Suppressor macrophage (primary cell): ENCODE measurements at regions not wholly inside any gene's neighbourhood (a gene's known extent, or its start where the extent isn't known, plus 50 kb on each side); places are given as distances from the start of the nearest gene placed in this dataset.

Experiments
- DNase-seq, 4 experiments: peaks; one replicate each; pipeline ENCODE4 v3.0.0-alpha.2; 2020 to 2022

DNA sequence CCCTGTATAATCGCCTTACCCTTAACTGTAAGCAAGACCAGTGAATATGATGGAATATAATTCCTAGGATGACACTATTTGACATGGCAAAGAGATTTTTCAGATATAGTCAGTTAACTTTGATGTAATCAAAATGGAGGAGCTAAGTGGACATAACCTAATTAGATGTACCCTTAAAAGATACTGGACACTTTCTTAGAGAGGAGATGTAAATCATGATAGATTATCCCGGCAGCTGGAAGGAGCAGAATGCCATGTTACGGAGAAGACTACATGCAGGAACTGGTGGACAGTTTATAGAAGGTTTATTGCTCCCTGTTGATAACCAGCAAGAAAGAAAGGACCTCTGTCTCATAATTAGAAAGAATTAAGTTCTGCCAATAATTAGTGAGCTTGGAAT is 1142.9 kb downstream of the SI start:
- DNase-seq = no peak

DNA sequence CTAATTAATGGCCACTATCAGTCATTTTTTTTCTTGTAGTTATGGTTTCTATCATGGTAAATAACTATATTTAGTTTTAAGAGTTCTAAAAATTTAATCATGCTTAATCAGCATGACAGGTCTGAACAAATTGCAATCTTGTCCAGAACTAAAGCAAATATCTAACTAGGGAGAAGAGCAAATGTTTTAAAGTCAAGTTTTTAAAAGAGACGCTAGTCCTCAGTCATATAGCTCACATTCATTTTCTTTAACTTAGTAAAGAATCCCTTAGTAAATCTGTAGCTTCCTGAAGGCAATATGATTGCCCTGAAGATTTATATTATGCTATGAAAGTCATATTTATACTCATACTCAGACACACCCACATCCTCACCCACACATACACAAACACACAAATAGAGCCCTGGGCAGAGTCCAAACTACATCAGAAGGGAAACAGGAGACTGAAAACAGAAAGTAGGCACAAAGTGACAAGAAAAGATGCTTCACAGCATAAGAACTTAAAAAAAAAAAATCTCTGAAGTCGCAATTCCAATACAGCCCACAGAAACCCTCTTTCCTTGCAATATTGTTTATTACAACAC is 1149.1 kb downstream of the SI start:
- no peak for DNase-seq

DNA sequence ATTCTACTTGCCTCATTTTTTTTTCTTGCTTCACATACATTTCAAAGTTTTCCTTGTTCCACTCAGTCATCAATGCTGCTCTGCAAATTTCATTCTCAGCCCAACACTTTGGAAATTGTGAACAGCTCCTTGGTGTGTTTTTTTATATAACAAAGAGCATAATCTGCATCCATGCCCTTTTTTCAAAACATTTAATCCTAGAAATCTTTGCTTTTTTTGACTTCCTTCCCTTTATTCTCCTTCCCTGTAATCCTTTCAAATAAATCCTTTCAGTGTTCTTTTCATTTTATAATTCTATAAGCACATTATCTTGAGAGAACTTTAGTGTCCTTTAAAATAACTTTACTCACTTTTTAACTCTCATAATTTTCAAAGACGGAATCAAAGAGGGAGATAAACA is 1150.8 kb downstream of the SI start:
- no peak for DNase-seq

DNA sequence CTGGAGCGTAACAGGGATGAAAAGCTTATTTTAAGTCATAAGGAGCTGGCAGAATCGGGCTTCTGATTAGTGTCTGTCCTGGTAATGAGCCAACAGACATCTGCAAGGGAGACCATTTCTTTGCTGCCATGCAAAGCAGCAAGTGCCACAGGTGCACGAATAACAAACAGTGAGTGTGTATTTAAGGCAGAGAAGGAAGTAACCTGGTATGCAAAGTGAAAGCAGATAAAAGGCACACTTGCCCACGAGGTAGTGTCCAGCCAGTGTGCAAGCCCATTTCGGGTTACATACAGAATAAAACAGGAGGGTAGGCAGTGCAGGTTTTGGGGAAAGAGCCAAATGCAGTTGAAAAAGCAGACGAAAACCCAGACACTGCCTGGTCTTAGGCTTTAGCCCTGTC is 1153.7 kb downstream of the SI start:
- DNase-seq = no peak

DNA sequence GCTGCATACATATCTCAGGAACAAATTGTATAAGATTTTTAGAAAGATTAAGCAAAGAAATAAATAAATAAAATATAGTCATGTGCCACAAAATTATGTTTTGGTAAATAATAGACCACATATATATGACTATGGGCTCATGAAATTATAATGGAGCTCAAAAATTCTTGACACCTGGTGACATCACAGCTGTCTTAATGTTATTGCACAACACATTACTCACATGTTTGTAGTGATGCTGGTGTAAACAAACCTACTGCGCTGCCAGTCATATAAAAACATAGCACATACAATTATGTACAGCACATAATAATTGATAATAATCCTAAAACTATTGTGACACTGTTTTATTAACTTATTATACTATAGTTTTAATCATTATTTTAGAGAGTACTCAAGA is 1159.1 kb downstream of the SI start:
- DNase-seq = no peak

DNA sequence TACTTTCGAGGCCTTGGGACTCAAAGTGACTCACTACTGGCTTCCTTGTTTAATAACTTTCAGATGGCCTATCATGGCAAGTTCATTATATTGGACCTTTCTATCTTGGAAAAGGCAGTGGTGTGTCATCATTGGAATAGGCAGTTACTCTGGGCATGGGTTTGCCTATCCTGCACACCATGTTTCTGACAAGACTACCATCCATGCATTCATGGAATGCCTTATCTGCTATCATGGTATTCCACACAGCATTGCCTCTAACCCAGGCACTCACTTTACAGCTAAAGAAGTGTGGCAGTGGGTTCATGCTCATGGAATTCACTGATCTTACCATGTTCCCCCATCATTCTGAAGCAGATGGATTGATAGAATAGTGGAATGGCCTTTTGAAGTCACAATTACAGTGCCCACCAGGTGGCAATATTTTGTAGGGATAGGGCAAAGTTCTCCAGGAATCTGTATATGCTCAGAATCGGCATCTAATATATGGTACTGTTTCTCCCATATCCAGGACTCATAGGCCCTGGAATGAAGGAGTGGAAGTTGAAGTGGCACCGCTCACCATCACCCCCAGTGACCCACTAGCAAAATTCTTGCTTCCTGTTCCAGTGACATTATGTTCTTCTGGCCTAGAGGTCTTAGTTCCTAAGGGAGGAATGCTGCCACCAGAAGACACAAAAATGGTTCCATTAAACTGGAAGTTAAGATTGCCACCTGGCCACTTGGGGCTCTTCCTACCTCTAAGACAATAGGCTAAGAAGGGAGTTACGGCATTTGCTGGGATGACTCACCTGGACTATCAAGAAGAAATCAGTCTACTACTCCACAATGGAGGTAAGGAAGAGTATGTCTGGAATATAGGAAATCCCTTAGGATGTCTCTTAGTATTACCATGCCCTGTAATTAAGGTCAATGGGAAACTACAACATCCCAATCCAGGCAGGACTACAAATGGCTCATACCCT is 1161.4 kb downstream of the SI start:
- DNase-seq = no peak

DNA sequence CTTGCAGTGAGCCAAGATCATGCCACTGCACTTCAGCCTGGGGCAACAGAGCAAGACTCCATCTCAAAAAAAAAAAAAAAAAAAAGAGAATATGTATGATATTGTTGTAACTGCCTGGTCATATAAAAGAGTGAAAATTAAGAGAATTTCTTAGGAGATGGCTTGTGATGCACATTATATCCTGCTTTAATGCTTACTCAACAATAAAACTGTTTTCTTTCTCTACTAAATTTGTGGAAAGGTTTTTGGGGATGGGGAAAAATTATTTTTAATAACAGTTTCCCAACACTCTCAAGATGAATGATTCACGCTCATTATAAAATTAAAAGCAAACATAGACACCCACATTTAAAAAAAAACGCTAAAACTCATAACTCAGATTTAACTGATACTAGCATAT is 1163.0 kb downstream of the SI start:
- no peak for DNase-seq

DNA sequence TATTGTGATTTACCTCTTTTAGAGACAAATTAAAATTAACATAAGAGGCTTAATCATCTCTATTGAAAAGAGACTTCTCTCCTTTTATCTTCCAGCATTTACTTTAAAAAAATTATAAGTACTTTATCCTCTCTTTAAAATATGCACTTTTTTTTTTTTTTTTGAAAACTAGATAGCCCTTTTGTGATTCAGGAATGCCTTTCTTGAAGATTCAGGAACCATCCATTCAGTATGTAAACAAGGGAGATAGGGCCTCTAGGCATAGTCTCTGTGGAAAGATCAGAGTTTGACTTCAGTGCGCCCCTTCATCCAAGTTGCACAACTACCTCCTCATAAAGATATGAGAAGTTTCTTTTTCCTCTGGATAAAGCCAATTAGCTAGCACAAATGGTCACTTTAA is 1163.7 kb downstream of the SI start:
- no peak for DNase-seq

DNA sequence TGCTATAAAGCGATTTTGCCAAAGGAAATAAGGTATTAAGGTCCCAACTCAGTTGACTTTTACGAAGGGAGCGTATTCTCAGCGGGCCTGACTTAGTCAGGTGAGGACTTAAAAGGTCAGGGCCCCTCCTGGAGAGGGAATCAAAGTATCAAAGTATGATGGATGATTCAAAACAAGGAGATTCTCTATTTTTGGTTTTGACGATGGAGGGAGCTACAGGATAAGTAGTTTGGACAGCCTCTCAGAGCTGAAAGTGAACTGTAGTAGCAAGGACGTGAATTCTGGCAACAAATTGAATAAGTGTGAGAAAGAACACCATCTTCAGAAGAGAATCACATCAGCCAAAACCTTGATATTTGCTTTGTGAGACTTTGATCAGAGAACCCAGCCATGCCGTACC is 1186.5 kb downstream of the SI start:
- no peak for DNase-seq

DNA sequence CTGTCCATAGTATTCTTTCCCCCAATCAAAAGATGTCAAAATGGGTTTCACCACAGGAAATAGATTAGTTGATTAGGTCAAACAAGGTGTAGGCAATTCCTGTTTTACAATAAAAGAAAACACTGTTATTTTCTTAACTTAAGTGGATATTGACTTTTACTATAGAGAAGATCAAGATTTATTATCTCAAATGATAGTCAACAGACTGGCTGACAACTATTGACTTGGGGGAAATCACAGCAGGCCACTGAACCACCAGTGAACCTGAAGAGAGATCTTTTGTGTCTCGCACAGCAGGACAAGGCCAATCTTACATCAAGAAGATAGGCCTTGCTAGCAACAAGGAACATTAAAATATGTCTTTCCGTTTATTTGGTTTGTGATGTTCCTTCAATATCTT is 1187.6 kb downstream of the SI start:
- no peak for DNase-seq

DNA sequence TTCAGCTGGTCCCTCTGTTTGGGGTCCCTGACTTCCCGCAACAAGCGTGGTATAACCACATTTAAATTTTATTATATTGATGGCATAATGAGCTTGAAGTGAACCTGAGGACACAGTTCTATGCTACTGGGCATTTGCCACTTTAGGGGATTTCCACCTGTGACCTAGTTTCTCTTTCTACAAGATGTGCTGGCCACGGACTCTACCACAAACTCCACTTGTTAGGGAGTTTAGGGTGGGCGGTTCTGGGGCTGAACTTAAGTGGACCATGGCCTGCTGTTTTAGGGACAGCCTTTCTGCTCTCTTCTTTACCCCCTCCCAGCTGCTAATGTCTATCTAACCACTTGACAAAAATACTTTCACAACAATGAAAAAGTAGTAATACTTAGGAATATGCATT is 1199.1 kb downstream of the SI start:
- no peak for DNase-seq

DNA sequence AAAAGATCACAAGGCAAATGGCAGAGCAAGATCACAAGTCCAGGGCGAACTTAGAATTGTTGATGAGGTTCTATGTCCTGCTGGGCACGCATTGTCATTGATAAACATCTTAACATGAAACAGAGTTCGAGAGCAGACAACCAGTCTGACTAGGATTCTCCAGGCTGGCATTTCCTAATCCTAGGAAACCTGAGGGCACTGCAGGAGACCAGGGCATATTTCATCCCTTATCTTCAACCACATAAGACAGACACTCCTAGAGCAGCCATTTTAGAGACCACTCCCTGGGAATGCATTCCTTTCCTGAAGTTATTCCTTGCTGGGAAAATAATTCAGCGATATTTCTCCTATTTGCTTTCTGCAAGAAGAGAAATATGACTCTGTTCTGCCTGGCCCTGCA is 1199.9 kb downstream of the SI start:
- DNase-seq = no peak

DNA sequence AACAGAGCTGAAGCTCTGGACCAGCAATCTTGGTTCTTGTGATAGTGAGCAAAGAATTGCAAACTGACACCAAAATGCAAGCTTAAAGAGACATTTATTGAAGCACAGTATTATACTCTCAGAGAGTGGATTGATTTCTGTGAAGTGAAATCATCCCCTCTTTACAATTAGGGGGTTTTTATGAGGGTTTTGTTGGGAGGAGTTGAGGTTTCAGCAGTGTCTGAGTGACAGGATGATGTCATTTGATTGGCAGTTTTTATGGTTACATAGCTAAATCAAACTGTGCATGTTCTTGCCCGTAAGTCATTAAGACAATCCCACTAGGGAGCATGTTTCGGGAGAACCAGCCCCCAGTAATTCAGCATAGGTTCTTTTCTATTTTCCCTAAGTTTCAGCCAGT is 1200.5 kb downstream of the SI start:
- no peak for DNase-seq

DNA sequence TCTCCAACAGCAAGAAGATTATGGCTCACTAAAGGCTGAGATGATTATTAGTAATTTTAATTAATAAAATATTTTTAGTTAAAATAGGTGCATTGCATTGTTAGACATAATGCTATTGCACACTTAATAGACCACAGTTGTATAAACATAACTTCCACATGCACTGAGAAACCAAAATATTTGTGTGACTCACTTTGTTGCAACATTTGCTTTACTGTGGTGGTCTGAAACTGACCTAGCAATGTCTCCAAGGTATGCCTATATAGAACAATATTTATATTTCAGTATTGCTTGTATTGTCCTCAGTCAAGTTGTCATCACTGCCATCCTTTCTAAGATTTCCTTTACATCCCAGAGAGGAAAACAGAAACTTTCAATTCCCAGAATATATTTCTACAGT is 1215.2 kb downstream of the SI start:
- DNase-seq = no peak

DNA sequence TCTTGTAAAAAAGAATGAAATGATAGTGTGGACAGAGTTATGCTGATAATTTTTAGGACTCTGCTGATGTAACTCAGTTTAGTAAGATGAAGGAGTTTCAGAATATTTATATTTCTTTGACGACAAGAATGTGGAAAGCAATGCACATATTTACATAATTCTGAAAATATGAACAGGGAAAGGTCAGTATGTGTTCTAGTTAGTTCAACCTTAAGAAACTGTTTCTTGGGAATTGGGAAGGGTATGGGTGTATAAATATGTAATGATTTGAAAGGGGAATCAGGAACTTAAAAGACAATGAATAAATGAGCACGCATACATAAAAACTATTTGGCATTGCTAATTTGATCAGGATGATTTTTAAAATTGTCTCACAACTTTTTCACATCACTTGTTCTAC is 1226.1 kb downstream of the SI start:
- DNase-seq = no peak

DNA sequence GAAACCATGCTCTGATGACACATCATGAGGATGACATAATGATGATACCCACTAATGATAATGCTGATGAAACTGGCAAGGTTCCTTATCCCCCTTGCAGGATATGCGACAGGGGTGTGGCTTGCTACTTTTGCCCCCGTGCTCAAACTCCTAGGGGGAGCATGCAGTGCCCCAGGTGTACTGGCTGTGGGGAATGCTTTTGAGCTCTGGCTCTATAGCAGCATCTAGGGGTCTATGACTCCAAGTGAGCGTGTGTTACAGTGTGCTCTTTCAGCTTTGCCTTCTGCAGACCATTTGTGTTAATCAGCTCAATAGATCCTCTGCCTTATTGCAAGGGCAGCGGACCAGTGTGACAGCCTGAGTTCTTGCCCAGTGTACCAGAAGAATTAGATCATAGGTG is 1239.5 kb downstream of the SI start:
- no peak for DNase-seq

DNA sequence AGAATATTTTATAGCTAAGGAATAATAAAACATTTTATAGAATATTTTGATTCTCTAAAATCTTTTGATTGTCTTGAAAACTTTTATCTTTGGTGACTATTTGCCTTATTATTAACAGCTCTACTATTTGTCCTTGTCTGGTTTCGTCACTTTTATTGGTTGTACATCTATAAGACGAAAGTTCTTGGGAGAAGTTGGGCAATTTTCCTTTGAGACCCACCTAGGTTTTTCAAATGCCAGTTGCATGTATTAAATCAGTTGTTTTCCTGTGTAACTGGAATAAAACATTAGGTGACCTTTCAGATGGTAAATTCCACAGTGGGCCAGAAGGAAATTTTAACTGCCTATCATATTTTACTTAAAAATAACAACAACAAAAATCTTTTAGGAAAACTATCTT is 1245.7 kb downstream of the SI start:
- no peak for DNase-seq

DNA sequence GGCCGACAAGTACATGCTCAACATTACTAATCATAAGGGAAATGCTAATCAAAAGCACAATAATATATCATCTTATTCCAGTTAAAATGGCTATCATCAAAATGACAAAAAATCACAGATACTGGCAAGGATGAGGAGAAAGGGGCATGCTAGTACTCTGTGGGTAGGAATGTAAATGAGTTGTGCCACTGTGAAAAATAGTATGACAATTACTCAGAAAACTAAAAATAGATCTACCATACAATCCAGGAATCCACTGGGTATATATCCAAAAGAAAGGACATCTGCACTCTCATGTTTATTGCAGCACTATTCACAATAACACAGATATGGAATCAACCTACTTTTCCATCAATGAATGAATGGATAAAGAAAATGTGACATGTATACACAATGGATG is 1256.5 kb downstream of the SI start:
- no peak for DNase-seq

DNA sequence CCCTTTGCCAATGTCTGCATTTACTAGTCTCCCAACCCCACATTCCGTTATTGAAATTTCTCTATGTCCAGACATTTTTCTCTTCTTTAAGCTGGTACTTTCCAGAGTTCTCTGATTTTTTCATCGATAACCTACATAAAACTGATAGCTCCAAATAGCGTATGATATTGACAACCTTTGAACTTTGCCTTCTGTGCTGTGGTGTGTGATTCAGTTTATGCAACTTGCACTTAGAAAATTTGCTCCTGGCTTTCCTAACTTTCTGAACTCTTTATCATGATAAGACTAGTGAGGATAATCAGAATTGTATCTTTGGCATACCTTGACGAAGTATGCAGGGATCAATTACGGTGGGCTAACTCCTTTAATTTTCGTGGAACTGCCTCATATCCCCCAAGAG is 1261.3 kb downstream of the SI start:
- DNase-seq = no peak

DNA sequence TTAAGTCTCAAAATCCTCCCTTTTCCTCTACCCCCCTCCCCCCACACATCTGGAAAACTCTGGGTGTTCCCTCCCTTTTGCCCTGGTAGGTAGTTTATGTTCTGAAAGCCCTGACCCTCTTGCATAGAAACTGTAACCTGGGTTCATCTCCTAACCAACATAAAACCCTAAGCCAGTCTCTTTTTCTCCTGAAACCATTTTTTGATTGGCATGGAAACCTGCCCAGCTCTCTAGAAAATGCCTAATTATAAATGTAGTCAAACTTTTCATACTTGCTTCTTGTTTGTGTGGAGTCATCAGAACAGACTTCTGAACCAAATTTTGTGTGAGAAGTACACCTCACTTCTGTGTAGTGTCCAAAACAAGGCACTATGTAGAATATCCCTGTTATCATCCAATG is 1264.4 kb downstream of the SI start:
- no peak for DNase-seq

DNA sequence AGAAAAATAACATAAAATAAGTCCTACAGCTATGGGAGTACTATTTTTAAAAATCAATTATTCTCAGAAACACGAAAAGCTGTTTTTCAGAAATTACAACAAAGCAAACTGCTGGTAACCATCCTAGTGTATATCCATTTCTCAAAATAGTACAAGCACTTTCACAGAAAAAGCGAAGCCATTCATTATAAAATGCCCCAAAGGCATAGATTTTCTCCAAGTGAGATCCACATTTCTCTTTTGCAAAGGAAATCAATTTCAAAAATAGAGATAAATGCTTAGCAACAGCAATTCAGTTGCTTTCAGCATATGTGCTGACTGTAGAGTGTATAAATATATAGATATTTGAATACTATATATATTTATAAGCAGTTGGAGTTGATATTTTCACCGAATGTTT is 1266.3 kb downstream of the SI start:
- DNase-seq = no peak

DNA sequence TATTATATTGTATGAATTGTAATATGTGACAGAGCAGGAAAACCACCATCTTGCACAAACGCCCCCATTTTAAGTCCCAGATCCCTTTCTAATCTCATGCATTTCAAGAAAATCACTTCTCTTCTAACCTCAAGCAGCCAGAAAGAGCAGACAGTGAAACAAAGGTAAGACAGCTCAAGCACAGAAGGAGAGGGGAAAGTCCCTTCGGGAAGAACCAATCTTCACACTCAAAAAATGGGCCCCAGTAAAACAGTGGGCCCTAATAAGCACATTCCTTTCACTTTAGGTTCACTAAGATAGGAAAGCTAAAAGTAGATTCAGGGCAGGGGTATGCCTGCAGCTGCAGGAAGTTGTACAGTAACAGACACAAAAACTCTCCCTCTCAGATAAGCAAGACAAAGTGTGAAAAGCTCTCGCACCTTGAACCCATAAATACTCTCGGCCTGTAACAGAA is 1268.7 kb downstream of the SI start:
- no peak for DNase-seq

DNA sequence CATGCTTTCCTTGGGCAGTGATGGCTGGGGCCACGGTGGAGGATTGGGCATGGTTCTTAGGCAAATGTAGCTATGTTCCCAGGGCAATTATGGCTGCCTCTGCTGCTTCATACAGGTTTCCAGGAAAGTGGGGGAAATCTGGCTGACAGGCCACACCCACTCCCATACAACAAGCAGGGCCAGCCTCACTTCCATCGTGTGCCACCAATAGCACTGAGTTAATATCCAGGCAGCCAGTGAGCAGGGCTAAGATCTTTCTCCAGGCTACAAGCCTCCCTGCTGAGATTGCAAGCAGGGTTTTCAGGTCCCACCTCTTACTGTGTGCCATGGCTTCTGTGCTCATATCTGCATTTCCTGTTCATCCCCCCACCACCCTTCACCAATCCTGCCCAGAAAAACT is 1291.9 kb downstream of the SI start:
- DNase-seq = no peak

DNA sequence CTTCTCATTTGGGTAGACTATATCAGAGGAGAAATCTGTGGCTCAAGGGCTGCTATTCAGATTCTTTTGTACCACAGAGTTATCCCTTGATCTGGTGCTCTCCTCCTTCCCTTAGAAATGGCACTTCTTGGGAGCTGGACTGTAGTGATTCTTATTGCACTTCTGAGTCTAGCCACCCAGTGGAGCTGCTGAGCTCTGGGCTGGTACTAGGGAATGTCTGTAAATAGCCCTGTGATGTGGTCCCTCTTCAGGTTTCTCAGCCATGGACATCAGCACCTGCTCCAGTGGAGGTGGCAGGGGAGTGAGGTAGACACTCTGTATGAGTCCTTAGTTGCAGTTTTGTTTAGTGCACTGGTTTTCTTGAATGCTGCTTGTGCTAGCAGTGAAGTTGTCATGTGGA is 1292.6 kb downstream of the SI start:
- DNase-seq = no peak
